ENCODE measurements at regions not wholly inside any gene's neighbourhood (a gene's known extent, or its start where the extent isn't known, plus 50 kb on each side); places are given as distances from the start of the nearest gene placed in this dataset.

DNA sequence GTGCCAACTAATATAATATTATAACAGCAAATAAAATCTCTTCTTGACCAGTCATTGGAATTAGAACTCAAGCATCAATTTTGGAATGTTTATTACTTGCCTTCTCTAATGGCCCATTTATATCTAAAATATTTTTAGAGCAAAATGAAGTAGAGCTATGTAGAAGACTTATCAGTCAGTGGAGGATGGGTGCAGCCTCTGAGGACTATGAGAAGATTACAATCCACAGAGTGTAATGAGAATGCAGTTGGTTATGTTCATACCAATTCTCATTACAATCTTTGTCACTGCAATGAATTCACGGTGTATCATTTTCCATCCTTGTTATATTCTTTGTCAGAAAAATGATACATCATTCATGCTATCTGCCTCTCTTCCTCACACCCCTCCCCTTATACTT, 878.1 kb downstream of the CENPC start:
- no peak for DNase-seq

DNA sequence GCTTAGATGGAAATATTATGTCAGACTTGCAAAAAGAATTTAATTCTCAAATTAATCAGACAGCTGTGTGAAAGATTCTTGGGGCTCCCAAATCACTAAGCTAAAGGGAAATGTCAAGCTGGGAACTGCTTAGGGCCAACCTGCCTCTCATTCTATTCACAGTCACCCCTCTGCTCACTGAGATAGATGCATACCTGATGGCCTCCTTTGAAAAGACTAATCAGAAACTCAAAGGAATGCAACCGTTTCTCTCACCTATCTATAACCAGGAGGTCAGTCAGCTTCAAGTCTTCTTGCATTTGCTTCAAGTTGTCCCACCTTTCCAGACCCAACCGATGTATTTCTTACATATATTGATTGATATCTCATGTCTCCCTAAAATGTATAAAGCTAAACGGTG, 882.7 kb downstream of the CENPC start:
- DNase-seq = no peak

DNA sequence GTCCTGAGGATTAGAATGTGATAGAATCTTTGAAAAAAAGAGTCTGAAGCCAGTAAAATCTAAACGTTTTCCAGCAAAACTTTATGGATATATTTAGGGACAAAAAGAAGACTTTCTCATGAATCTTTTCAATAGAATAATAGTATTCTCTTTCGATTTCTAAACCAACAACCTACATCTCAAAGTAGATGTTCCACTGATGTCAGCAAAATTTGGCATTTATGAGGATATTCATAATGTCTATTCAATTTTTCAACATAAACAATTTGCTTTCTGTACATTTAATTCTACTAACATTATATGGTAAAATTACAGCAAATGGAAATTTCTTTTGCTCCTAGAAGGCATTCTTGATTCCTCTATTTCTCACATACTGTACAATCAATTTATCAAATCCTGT, 886.5 kb downstream of the CENPC start:
- DNase-seq = no peak

DNA sequence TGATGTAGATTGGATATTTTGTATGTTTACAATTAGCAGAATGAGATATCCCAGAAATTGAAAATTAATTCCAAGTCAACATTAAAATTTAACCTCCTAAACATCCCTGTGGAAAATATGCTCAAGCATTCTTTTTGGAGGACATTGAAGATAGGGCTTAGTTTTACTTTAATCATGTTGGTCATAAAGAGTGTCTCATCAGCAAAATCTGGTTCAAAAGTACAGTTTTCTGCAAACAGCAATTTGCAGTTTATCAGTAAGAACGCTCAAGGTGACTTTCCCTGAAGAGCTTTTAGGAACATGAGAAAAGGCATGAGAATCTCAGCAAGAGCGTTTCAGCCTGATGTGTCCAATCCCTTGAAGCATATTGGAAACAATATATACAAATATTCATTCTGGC, 889.8 kb downstream of the CENPC start:
- DNase-seq = no peak

DNA sequence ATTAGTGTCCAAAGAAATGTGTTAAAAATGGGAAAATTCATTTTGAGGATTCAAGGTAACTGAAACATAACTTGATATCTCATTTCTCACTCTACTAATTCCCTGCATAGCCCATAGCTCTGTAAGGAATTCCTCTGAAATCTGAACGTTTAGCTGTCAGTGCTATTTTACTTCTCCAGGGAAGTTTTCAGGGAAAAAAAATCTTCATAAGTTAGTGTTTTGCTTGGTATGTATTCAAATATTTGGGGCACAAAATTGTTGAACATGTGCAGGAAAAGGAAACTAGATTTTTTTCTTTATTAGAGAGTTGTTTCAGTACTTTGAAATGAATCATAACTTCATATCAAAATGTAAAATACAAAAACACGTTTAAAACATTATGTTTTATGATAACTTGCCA, 891.4 kb downstream of the CENPC start:
- no peak for DNase-seq

DNA sequence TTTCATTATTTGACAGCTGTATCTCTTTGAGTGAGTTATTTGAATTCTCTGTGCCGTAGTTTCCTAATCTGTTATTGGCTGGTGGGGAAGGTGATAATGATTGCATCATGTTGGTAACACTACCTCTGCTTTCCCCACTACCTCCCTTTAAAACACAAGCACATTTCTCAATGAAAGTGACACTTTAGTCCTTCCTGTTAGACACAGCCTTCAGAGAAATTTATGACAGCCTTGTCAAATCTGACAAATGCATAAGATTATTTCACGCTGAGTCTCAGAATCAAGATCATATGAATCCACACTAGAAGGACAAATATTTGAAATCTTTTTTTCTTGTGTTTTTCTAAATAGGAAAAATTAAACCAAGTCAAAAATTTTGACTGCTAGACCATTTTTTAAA, 896.1 kb downstream of the CENPC start:
- DNase-seq = no peak

DNA sequence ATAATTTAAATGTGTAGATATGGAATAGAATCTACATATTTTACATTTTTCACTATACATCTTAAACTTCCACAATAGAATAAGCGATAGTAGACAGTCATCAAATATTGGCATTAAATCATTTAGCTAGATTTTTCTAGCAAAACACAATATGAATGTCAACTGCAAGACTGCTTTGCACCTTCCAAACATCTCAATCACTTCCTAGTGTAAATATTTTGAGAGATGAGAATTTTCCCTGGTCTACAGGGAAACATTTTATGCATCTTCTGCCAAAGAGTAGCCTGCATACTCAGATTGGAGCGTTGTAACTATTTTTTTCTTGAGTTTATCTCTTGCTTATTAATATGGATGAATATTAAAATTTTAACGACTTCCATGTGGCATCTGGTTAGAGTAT, 897.4 kb downstream of the CENPC start:
- DNase-seq = no peak

DNA sequence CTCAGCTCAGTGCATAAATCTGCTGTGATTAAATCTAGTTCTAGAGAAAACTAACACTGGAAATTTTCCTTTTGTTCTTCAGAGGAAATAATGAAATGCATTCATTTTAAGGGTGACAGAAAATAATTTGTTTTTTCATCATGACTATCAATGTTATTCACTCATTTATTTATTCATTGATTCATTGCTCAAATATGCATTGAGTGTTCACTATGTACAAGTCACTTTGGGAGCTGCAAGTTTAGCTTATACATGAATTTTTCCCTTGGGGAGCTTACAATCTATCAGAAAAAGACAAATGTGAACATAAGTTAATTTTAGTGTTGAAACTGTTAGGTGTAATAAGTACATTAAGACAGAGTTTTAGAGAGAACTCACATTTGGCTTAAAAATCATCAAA, 897.8 kb downstream of the CENPC start:
- DNase-seq = no peak

DNA sequence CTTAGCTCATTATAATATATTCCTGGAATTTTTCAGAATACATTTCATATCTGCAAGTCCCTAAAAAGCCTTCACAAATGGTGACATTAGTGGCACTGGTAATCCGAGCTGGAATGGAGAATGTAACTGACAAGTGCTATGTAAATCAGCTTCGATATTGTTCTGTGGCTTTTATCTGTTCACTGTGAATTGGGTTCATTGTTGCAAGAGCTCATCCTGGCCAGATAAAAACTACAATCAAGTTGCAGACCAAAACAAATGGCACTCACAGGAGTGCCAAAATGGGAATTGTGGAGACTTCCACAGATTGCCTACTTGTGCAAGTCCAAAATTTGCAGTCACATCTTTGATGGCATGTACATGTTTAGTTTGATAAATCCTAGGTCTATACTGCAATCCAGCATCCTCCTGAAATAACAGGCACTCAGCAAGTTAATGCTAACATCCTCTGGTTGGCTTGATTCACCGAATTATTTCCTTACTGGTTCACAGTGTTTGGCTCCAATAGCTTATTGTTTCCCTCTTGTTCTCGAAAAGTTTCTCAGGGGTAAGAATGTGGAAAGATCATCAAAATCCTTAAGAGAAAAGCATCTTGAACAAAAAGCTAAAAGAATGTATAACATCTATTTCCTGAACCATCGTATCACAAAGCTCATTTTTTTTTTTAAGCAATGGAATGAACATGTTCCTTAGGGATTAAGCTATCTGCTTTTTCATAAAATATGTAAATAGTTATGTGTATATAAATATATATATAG, 904.9 kb downstream of the CENPC start:
- DNase-seq = no peak

DNA sequence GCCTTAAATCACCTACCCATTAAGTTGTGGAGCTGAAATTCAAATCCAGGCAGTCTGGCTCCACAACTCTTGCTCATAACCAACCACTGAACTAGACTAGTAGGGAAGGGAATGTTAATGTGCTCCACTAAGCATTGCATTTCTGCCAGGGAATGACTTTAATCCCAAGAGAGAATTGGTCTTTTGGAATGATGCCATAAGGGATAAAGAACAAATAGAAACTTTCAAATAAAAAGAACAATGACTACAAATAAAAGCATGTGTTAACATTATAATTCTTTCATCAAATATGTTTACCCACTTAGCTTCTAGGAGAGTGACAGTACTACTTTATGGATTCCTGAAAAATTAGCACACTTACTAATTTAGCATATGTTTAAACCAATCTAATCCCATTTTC, 905.9 kb downstream of the CENPC start:
- DNase-seq = no peak

DNA sequence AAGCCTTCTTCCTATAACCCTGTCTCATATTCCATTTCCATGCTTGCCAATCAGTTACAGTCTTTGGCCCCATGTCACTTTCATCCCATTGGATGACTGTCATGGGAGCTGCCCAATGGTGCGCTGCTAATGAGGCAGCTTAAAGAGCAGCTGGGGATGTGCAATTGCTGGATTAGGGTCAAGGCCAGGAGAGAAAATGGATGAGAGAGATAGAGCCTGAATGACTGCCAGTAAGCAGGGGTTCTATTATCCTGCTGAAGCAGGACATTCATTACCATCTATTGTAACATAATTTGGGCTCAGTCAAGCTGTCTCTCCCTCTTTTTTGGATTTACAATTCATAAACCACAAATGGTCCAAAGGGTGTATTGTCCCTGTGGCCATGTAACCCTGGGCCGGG, 909.0 kb downstream of the CENPC start:
- no peak for DNase-seq

DNA sequence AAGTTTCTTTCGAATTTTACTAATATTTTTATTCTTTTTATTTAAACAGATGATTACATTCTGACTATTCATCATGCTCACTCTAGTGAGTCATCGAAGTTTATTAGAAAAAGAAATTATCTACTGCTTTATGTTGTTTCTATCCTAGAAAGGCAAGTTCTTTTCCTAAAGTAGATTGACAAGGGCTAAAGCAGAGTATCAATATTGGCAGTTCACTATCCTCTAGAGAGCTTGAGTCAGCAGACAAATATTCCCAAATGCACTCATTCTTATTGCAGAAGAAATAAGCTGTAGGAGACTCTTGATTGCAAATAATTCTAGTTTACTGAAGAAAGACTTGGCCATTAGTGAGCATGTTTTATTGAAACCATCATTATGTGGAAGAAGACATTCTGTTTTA, 911.8 kb downstream of the CENPC start:
- no peak for DNase-seq

DNA sequence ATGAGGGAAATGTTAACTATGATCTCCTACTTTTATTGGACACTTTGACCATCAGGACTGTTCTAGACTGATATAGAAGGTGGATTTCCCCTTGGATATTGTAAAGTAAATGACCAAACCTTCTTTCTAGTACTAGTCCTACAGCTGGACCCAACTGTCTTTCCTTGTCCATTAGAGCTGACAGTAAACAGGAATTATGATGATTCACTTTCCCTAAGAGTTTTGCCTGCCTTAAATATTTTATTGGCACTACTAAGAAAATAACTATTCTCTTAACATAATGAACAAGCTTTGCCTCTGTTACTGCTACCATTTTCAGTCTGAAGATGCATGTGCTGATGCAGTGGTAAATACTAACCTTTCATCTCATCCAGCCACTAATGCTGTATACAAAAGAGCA, 915.4 kb downstream of the CENPC start:
- DNase-seq = no peak

DNA sequence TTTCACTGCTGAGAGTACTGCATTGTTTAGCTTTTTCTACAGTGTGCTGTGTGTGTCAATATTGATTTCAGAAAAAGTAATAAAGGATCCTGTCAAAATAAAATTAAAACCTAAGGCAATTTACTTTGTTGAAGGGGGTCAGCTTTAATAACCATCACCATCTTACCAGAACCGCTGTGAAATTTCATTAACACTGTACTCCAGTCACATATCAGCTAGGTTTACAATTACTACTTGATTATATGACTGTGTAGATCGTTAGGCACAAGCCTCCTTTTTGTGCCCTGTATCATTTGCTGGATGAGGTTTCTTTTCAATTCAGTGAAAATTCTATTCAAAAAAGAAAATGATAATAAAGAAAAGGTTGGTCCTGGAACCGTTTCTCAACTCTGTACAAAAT, 917.2 kb downstream of the CENPC start:
- DNase-seq = no peak

DNA sequence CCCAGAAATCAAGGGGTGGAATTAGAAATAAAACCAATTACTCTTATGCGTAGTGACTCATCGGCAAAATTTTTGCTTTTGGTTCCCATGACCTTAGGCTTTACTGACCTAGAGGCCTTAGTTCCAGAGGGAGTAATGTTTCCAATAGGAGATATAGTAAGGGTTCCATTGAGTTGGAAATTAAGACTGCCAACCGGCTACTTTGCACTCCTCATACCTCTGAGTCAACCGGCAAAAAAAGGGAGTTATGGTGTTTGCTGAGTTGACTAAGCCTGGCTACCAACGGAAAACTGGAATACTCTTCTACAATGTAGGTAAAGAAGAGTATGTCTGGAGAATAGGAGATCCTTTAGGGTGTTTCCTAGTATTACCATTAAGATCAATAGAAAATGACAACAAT, 919.8 kb downstream of the CENPC start:
- no peak for DNase-seq

DNA sequence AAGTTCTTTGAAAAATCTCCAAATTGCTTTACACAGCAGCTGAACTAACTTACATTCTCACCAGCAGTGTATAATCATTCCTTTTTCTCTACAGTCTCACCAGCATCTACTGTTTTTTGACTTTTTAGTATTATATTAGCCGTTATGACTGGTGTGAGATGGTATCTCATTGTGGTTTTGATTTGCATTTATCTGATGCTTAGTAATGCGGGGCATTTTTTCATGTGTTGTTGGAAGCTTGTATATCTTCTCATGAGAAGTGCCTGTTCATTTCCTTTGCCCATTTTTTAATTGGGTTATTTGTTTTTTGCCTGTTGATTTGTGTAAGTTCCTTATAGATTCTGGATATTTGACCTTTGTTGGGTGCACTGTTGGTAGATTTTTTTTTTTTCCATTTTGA, 931.7 kb downstream of the CENPC start:
- DNase-seq = no peak

DNA sequence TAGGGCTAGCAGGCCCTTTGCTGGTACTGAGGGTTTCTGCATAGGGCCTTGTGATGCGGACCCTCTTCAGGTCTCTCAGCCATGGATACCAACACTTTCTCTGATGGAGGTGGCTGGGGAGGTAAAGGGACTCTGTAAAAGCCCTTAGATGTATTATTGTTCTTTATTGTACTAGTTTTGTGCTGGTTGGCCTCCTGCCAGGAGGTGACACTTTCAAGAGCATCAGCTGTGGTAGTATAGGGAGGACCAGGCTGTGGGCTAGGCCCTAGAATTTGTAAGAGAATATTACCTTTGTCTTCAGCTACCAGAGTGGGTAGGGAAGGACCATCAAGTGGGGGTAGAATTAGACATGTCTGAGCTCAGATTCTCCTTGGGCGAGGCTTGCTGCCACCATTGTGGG, 936.3 kb downstream of the CENPC start:
- no peak for DNase-seq

DNA sequence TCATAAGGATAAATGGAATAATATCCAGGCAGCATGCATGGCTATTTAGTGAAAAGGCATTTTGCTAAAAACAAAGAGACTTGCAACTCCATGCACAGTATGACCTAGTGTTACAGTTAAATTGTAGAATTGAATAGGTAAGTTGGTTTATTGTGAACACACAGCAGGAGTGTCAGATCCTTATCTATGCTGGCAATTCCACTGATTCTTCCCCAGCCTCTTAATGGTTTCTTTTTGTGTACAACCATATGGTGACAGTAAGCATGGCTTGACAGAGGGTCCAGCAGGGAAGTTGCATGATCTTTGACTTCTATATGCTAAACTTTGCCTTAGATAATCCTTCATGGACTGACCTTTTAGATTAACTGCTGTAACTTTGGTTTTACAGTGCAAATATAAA, 936.6 kb upstream of the EPHA5 start:
- no peak for DNase-seq

DNA sequence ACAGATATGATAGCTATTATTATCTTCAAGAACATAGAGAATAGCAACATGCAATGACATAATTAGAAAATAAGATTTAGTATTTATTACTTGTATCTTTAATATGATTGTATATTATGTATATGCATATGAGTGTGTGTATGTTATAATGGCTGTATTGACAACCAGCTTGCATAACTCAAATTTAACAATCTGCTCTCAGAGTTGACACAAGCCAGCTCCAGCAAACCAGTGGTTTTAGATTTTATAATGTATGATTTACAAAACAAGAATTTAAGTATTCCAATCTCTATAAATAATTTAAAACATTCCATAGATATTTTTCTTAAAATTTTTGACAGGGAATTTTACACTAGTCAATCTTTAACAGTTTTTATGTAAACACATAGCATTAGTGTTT, 935.9 kb upstream of the EPHA5 start:
- no peak for DNase-seq

DNA sequence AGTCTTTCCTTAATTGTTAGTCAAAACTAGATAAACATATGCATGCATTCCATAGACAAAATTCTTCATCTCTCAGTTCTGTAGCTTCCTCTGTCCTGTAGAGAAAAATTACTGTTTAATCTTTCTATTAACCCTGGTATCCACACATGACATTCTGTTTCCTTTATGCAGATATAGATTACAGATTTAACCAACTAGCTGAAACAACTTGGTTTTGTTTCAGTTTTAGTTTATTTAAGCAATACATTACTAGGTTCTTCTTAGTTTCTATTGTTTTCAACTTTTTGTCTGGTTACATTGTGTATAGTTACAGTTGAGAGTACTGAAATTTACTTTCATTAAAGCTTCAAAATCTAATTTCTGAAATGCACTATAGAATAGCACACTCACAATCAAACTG, 933.9 kb upstream of the EPHA5 start:
- DNase-seq = no peak

DNA sequence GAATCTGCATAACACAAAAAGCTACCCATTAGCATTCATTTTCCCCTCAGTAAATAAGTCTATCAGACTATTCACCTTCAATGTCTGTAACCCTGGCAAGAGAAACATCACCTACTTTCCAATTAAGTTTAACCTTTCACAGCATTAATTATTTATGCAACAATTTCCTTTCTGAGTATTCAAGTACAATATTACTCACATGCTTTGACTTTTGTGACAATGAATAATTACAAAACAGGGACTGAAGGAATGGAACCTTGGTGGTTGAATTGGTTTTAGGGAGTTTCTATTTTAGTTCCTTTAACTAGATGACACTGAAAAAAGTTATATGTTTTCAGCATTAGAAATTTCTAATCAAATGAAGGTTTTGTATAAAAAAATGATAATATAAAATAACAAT, 932.3 kb upstream of the EPHA5 start:
- DNase-seq = no peak

DNA sequence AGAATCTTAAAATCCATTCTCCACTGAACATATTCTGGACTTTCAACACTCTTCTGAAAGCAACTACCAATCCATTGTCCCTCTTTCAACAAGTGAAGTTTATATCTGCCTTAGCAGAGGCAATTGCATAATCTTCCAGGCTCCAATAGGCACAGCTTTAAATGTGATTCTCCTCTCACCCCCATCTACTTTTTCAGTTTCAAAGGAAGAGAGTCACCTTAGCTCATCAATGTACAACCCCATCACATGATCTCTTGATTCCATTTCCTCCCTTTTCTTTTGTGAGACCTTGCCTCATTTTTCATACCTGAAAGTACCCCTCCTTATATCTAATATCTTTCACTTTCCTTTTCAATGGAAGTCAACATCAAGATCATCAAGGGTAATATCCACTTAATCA, 921.7 kb upstream of the EPHA5 start:
- no peak for DNase-seq

DNA sequence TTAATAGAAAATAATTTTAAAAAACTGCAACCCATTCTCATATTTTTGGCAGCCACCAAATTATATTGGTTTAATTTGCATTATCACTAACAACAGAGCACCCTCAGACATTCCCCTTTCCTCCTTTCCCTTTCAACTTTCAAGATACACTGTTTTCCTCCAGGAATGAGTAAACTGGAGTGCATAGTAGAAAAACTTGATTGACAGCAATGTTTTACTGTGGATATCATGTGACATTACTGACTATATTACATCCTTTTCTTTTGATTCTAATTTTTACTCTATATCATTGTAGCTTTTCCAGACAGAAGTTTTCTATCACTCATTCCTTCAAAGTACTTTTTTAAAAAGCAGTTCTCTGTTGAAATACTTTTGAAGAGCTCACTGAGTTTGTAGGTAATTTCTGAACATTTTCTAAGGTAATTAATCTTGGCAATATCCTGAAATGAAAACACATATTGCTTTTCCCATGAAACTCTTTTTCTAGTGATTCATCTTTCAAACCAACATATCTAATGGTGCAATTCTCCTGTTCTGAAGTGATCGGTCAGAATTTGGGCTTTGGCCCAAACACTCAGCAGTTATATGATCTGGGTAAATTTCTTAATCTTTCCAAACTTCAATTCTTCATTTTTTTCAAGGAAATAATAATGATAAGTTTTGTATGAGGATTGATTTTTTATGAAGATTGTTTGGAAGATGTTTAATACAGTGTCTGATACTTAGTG, 920.4 kb upstream of the EPHA5 start:
- no peak for DNase-seq

DNA sequence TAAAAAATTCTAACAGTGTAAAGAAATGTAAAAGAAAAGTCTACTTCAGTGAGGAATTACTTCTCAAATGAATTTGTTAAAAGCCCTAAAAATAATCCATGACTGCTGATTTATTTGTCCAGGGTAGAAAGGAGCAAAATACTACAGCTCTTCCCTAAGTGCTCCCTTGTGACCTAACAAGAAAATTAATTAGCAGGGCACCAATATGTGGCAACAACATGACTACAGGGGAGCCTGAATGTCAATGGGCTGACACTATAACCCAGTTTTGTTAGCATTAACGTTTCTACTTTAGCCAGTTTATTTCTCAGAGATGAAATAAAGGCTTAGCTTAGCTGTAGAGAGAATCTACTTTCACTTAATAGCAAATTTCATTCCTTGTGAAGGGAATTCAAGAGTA, 918.9 kb upstream of the EPHA5 start:
- no peak for DNase-seq

DNA sequence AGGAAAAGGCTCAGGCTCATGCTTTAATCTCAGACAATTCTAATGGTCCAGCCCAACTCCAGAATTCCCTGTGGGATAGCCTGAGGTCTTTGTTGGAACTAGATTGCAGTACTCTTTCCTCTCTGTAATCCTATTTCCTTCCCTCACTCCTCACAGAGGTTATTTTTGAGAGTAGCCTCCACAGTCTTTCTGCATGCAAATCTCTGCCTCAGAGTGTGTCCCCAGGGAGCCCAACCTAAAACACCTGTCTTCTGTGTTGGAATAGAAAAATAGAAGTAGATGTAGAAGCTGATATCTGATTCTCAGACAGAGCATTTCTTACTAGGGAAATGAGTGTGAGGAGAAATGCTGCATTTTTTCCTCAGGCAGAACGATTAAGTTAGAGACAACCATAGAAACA, 915.5 kb upstream of the EPHA5 start:
- no peak for DNase-seq

All from CD4-positive, alpha-beta T cell treated with Interleukin-21 for 1 hour (primary cell).